22Rv1 (cell line): ENCODE measurements at regions not wholly inside any gene's neighbourhood (a gene's known extent, or its start where the extent isn't known, plus 50 kb on each side); places are given as distances from the start of the nearest gene placed in this dataset.

Experiments used
- H3K27ac ChIP-seq: fragments of 450-650 bp; 2 replicates; pipeline ENCODE4 v1.5.1; 2017
- ZFX ChIP-seq: fragments of 450-650 bp; IDR thresholded peaks from 2 replicates; pipeline ENCODE4 v1.6.1; 2017; ENCODE audit warnings: antibody characterized with exemption, borderline replicate concordance
- TF ChIP-seq, protein P1 (sequence below): fragments of 450-650 bp; IDR thresholded peaks from 2 replicates; pipeline ENCODE4 v1.5.1; 2017; ENCODE audit warnings: mild to moderate bottlenecking

DNA sequence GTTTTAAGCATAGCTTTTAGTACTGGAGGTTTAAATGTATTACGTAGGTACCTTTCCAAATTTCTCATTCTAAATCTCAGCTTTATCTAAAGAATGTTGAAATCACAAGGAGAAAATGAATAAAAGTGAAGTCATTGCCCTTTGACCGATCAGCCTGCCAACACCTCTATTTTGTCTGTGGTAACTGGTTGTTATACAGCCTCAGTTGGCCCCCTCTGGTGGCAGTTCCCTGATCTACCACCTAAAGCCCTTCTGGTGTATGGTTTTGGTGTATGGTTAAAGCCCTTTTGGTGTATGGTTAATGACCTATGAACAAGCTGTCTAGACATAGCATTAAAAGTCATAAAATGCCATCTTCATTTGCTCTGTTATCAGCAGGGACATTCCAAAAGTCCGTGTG is 378.2 kb upstream of the AZI2 start:
- no peak for TF ChIP-seq ZFX
- TF ChIP-seq, protein P1, sequence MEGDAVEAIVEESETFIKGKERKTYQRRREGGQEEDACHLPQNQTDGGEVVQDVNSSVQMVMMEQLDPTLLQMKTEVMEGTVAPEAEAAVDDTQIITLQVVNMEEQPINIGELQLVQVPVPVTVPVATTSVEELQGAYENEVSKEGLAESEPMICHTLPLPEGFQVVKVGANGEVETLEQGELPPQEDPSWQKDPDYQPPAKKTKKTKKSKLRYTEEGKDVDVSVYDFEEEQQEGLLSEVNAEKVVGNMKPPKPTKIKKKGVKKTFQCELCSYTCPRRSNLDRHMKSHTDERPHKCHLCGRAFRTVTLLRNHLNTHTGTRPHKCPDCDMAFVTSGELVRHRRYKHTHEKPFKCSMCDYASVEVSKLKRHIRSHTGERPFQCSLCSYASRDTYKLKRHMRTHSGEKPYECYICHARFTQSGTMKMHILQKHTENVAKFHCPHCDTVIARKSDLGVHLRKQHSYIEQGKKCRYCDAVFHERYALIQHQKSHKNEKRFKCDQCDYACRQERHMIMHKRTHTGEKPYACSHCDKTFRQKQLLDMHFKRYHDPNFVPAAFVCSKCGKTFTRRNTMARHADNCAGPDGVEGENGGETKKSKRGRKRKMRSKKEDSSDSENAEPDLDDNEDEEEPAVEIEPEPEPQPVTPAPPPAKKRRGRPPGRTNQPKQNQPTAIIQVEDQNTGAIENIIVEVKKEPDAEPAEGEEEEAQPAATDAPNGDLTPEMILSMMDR: peak; percentile 80

DNA sequence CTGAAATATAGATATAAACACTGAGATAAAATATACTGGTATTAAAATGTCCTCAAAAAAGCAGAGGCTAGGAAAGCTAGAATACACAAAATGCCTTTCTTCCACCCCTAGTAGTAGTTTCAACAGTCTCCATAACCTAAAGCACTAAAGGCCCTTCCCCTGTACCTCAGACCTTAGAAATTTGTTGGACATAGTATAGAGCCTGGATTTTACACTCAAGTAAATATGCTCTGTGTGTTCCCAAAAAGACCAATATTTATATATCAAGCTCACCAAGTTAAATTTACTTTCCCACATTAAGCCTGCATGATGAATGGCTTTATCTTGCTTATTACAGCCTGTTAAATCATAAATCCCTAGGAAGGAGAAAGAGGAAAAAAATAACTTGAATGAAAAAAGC is 378.7 kb upstream of the AZI2 start:
- no peak for TF ChIP-seq ZFX
- TF ChIP-seq, protein P1: no peak
- H3K27ac ChIP-seq: no peak overlapping the region

More for the DNA sequence above, 378.2 kb upstream of the AZI2 start:
- no peak overlapping the region for H3K27ac ChIP-seq

GRCh38 chr3:28738425-28738824 is 389.8 kb upstream of the AZI2 start:
- no peak overlapping the region for H3K27ac ChIP-seq
- no peak for TF ChIP-seq ZFX
- TF ChIP-seq, protein P1: no peak

DNA sequence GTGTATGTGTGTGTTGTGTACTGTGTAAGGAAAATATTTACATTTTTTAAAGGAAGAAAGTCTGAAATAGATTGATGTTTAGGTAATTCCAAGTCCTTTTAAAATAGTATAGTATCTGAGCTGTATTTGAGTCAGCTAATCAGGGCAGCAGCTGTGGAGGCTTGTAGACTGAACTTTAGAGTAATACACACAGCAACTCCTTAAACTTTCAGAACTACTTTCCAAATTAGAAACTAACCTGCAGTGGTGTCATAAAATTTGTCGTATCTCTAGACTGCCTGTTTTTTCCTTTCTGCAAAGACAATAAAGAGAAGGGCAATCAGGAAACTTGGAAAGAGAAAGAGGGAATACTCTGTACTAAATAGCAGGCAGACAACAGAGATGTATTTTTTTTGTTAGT is 391.0 kb upstream of the AZI2 start:
- no peak overlapping the region for H3K27ac ChIP-seq
- TF ChIP-seq ZFX: no peak
- TF ChIP-seq, protein P1: no peak

- no peak overlapping the region for H3K27ac ChIP-seq
- TF ChIP-seq, protein P1: no peak
- TF ChIP-seq ZFX: no peak
These were observed 394.6 kb upstream of the AZI2 start for GRCh38 chr3:28743271-28743670.

DNA sequence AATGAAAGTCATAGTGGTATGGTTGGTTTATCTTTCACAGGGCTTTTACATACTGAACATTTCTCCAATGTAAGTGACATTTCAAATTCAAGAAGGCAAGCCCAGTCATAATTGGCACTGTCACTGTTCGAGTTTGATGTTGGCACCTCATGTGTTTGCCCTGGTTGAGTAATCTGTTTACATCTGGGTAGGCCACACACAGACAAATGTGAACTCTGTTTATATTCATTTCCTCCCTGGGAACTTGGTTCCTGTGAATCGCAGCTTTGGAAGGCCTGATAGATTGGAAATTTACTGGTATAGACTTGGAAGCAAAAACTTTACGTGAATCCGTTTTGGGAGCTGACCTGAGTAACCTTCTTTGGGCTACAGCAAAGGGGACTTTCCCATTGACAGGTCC is 395.2 kb upstream of the AZI2 start:
- H3K27ac ChIP-seq: no peak overlapping the region
- TF ChIP-seq ZFX: no peak
- TF ChIP-seq, protein P1: no peak

DNA sequence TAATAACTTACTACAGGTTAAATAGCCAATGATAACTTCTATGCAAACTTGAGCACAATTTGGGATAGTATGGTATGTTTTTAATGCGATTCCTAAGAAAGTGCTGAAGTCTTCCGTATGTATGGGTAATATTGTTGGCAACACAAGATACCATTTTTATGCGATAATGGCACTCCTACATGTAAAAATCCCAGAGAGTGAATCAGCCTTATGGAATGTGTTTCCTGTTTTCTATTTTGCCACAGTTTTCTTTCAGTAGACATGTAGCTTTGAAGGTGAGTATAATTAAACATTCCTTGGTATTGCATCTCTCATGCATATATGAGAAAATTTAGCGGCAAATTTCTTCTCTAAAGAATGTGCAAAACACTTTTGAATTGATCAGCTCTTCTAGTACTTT is 396.8 kb upstream of the AZI2 start:
- no peak for TF ChIP-seq ZFX
- no peak overlapping the region for H3K27ac ChIP-seq

DNA sequence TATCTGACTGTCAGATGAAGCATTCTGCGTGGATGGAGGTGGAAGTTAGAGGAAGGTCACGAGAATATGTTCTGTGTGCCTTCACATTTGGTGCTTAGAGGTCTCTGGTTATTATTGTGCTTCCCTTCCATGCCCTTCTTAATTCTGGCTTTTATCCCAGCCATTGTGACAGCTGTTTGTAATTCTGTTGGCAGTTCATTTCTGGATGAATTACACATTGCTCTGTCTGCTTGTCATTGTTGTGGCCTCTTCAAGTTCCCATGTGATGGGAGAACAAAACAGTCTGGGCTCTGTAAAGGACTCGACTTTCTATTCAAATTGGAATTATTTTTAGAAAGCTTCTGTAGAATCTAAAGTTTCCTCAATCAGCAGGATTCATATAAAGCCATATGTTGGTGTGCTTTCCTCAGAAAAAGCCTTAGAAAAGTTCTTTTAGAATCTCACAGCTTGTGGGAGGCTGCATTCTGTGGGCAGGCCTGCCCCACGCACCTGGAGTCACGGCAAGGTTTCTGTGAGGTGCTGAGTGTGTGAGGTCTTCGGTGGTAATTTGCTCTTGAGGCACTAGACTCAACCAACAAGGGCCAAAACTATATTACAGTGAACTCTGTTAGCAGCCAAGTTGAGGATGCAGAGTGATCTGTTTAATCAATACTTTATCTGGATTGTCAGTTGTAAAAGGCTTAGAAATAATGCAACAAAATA is 397.4 kb upstream of the AZI2 start:
- no peak overlapping the region for H3K27ac ChIP-seq
- TF ChIP-seq, protein P1: no peak
- TF ChIP-seq ZFX: no peak
